ENCODE measurements at regions not wholly inside any gene's neighbourhood (a gene's known extent, or its start where the extent isn't known, plus 50 kb on each side); places are given as distances from the start of the nearest gene placed in this dataset.

GRCh38 chr3:148500881-148501280 lies 196.8 kb upstream of the AGTR1 start:
- Histone ChIP-seq H4K20me1 (ENCODE audit: control insufficient read depth, insufficient read depth) (no peaks in the 10 kb centered on the region), H3K36me3 (ENCODE audit: control insufficient read depth in 2 of 2, insufficient read depth in 2 of 2, low read length in 1 of 2) (no peaks in the 10 kb centered on the region), H3K27me3 (replicated peaks in 1 of 2; ENCODE audit: control insufficient read depth in 2 of 2, insufficient read depth in 2 of 2, low read length in 1 of 2) (no peaks in the 10 kb centered on the region), H3K79me2 (ENCODE audit: control insufficient read depth, insufficient read depth, low read length) (no peaks in the 10 kb centered on the region), H3K9me3 (replicated peaks; ENCODE audit: control insufficient read depth, insufficient read depth, low read length) (no peaks in the 10 kb centered on the region), H3K4me3 (no peak overlapping the region), H2AFZ (ENCODE audit: control insufficient read depth, low read depth, low read length) (no peak overlapping the region), H3K4me1 (ENCODE audit: control insufficient read depth, insufficient read depth, low read length) (no peaks in the 10 kb centered on the region), H3K27ac (ENCODE audit: control insufficient read depth, insufficient read depth) (no peak overlapping the region), H3K4me2 (ENCODE audit: control insufficient read depth, insufficient read depth) (no peak overlapping the region), H3K9ac (ENCODE audit: control insufficient read depth, insufficient read depth, low read length) (no peak overlapping the region)
- no peak for DNase-seq (ENCODE audit: low read depth, low spot score)
- POLR2A ChIA-PET, result no interaction called here
- CTCF ChIA-PET, result interaction anchor here (1.6 kb wide), 1 partner anchor 121 kb away, joined by 3 read pairs; no protein-coding TSS in a partner anchor
- ATAC-seq, result no peak
- BruUV-seq (replicated peaks), result no TSS peak
- SMC1A ChIA-PET (ENCODE audit: uncharacterized antibody, unreplicated experiment), result no interaction called here
- TF ChIP-seq NR2C2 (IDR thresholded peaks at IDR 0.05; ENCODE audit: borderline replicate concordance, control insufficient read depth, insufficient read length, low read depth), result no peak
- intact Hi-C loops (cut with micrococcal nuclease; ENCODE audit: unreplicated experiment) (no loop called here), in situ Hi-C loops (cut with MboI) (no loop called here)
- RAD21 ChIA-PET (ENCODE audit: unreplicated experiment), result no interaction called here
- no peak for FAIRE-seq

GRCh38 chr3:148510116-148510515 lies 187.6 kb upstream of the AGTR1 start:
- no peaks in the 10 kb centered on the region for H3K27me3 ChIP-seq (replicated peaks in 1 of 2; ENCODE audit: control insufficient read depth in 2 of 2, insufficient read depth in 2 of 2, low read length in 1 of 2)
- no peak overlapping the region for H3K4me3 ChIP-seq
- no peaks in the 10 kb centered on the region for H3K36me3 ChIP-seq (ENCODE audit: control insufficient read depth in 2 of 2, insufficient read depth in 2 of 2, low read length in 1 of 2)

More at GRCh38 chr3:148510116-148510515, 187.6 kb upstream of the AGTR1 start:
- no TSS peak for BruUV-seq (replicated peaks)
- H3K79me2 ChIP-seq (ENCODE audit: control insufficient read depth, insufficient read depth, low read length), result no peaks in the 10 kb centered on the region
- no peak for DNase-seq (ENCODE audit: low read depth, low spot score)
- no peak for FAIRE-seq
- TF ChIP-seq EED (IDR thresholded peaks at IDR 0.05; ENCODE audit: low read depth) (no peak), CBX5 (IDR thresholded peaks at IDR 0.05; ENCODE audit: low read depth) (no peak), TCF7 (IDR thresholded peaks at IDR 0.05; ENCODE audit: borderline replicate concordance) (no peak), CBFB (IDR thresholded peaks at IDR 0.05; ENCODE audit: low read depth) (no peak), PML (IDR thresholded peaks at IDR 0.05; ENCODE audit: low read length) (no peak), NFYA (IDR thresholded peaks at IDR 0.05; ENCODE audit: borderline replicate concordance, low read depth, low read length) (no peak), NR2F1 (conservative IDR thresholded peaks at IDR 0.05) (no peak), CHD2 (IDR thresholded peaks at IDR 0.05; ENCODE audit: borderline replicate concordance, low read depth, low read length) (no peak), TARDBP (IDR thresholded peaks at IDR 0.05; ENCODE audit: borderline replicate concordance) (no peak), BMI1 (IDR thresholded peaks at IDR 0.05; ENCODE audit: borderline replicate concordance) (no peak), IKZF2 (IDR thresholded peaks at IDR 0.05) (no peak), CTCF (IDR thresholded peaks at IDR 0.05 in 2 of 3, conservative IDR thresholded peaks at IDR 0.05 in 1 of 3; ENCODE audit: control insufficient read depth in 2 of 3, extremely low read depth in 1 of 3, insufficient read depth in 1 of 3, low read depth in 3 of 3, low read length in 3 of 3) (no peak)
- SMC1A ChIA-PET (ENCODE audit: uncharacterized antibody, unreplicated experiment), result no interaction called here
- H3K9ac ChIP-seq (ENCODE audit: control insufficient read depth, insufficient read depth, low read length), result no peak overlapping the region
- no peak overlapping the region for H3K27ac ChIP-seq (ENCODE audit: control insufficient read depth, insufficient read depth)
- in situ Hi-C loops (cut with MboI) (no loop called here), intact Hi-C loops (cut with micrococcal nuclease; ENCODE audit: unreplicated experiment) (no loop called here)
- H2AFZ ChIP-seq (ENCODE audit: control insufficient read depth, low read depth, low read length), result no peak overlapping the region
- H3K4me1 ChIP-seq (ENCODE audit: control insufficient read depth, insufficient read depth, low read length), result no peaks in the 10 kb centered on the region
- H4K20me1 ChIP-seq (ENCODE audit: control insufficient read depth, insufficient read depth), result no peaks in the 10 kb centered on the region
- H3K4me2 ChIP-seq (ENCODE audit: control insufficient read depth, insufficient read depth), result no peak overlapping the region
- no peak for ATAC-seq
- RAD21 ChIA-PET (ENCODE audit: unreplicated experiment), result no interaction called here
- CTCF ChIA-PET, result no interaction called here
- H3K9me3 ChIP-seq (replicated peaks; ENCODE audit: control insufficient read depth, insufficient read depth, low read length), result no peaks in the 10 kb centered on the region
- POLR2A ChIA-PET, result no interaction called here
